ENCODE measurements at regions not wholly inside any gene's neighbourhood (a gene's known extent, or its start where the extent isn't known, plus 50 kb on each side); places are given as distances from the start of the nearest gene placed in this dataset.

DNA sequence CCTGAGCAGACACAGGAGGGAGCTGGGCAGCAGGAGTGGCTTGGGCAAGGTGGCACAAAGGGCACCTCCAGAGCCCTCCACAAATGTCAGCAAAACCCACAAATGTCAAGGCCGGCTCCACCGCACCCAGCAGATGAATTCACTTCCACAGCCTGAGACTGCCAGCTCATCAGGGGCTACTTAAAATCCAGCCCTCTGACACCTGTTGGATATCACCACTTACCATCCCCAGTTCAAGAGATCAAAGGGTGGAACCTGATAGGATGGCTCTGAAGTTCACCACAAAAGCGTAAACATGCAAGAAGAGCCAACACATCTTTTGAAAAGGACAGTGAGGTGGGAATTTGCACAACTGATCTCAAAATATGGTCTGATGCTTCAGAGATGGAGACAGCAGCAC is 168.6 kb upstream of the GRK3 start (continued):
- TF ChIP-seq, protein P1, sequence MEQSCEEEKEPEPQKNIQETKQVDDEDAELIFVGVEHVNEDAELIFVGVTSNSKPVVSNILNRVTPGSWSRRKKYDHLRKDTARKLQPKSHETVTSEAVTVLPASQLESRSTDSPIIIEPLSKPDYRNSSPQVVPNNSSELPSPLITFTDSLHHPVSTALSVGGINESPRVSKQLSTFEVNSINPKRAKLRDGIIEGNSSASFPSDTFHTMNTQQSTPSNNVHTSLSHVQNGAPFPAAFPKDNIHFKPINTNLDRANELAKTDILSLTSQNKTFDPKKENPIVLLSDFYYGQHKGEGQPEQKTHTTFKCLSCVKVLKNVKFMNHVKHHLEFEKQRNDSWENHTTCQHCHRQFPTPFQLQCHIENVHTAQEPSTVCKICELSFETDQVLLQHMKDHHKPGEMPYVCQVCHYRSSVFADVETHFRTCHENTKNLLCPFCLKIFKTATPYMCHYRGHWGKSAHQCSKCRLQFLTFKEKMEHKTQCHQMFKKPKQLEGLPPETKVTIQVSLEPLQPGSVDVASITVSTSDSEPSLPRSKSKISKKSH (CRISPR knock-in tag; IDR thresholded peaks at IDR 0.05; ENCODE audit: borderline replicate concordance), result no peak
- TF ChIP-seq, protein P2, sequence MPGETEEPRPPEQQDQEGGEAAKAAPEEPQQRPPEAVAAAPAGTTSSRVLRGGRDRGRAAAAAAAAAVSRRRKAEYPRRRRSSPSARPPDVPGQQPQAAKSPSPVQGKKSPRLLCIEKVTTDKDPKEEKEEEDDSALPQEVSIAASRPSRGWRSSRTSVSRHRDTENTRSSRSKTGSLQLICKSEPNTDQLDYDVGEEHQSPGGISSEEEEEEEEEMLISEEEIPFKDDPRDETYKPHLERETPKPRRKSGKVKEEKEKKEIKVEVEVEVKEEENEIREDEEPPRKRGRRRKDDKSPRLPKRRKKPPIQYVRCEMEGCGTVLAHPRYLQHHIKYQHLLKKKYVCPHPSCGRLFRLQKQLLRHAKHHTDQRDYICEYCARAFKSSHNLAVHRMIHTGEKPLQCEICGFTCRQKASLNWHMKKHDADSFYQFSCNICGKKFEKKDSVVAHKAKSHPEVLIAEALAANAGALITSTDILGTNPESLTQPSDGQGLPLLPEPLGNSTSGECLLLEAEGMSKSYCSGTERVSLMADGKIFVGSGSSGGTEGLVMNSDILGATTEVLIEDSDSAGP (CRISPR knock-in tag; IDR thresholded peaks at IDR 0.05; ENCODE audit: borderline replicate concordance), result no peak
- TF ChIP-seq SIX4 (CRISPR knock-in tag; IDR thresholded peaks at IDR 0.05) (peak; percentile 81), CBX2 (IDR thresholded peaks at IDR 0.05; ENCODE audit: low read depth, low read length) (no peak), CBX2 (CRISPR knock-in tag; IDR thresholded peaks at IDR 0.05; ENCODE audit: low read depth) (no peak), ATF7 (IDR thresholded peaks at IDR 0.05) (no peak), ATF7 (CRISPR knock-in tag; IDR thresholded peaks at IDR 0.05) (no peak), ZNF558 (CRISPR knock-in tag; IDR thresholded peaks at IDR 0.05; ENCODE audit: borderline replicate concordance) (no peak), NCOA1 (CRISPR knock-in tag; IDR thresholded peaks at IDR 0.05) (no peak), FOXM1 (CRISPR knock-in tag; IDR thresholded peaks at IDR 0.05) (no peak), CHD2 (IDR thresholded peaks at IDR 0.05; ENCODE audit: low read depth, low read length) (no peak), SIX1 (CRISPR knock-in tag; IDR thresholded peaks at IDR 0.05; ENCODE audit: borderline replicate concordance) (peak; percentile 91), FLYWCH1 (CRISPR knock-in tag; IDR thresholded peaks at IDR 0.05) (no peak), ADNP (CRISPR knock-in tag; IDR thresholded peaks at IDR 0.05) (no peak), CEBPB (IDR thresholded peaks at IDR 0.05; ENCODE audit: borderline replicate concordance, low read depth, low read length) (no peak), TGIF2 (CRISPR knock-in tag; IDR thresholded peaks at IDR 0.05) (peak; percentile 28; the same call in 1 of the 2 replicates), ARNT (IDR thresholded peaks at IDR 0.05) (no peak), RELA (CRISPR knock-in tag; IDR thresholded peaks at IDR 0.05) (no peak), ZSCAN20 (CRISPR knock-in tag; IDR thresholded peaks at IDR 0.05; ENCODE audit: borderline replicate concordance) (no peak), XBP1 (CRISPR knock-in tag; IDR thresholded peaks at IDR 0.05) (no peak)
- TF ChIP-seq, protein P3, sequence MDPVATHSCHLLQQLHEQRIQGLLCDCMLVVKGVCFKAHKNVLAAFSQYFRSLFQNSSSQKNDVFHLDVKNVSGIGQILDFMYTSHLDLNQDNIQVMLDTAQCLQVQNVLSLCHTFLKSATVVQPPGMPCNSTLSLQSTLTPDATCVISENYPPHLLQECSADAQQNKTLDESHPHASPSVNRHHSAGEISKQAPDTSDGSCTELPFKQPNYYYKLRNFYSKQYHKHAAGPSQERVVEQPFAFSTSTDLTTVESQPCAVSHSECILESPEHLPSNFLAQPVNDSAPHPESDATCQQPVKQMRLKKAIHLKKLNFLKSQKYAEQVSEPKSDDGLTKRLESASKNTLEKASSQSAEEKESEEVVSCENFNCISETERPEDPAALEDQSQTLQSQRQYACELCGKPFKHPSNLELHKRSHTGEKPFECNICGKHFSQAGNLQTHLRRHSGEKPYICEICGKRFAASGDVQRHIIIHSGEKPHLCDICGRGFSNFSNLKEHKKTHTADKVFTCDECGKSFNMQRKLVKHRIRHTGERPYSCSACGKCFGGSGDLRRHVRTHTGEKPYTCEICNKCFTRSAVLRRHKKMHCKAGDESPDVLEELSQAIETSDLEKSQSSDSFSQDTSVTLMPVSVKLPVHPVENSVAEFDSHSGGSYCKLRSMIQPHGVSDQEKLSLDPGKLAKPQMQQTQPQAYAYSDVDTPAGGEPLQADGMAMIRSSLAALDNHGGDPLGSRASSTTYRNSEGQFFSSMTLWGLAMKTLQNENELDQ (CRISPR knock-in tag; IDR thresholded peaks at IDR 0.05; ENCODE audit: borderline replicate concordance), result no peak
- TF ChIP-seq, protein P4, sequence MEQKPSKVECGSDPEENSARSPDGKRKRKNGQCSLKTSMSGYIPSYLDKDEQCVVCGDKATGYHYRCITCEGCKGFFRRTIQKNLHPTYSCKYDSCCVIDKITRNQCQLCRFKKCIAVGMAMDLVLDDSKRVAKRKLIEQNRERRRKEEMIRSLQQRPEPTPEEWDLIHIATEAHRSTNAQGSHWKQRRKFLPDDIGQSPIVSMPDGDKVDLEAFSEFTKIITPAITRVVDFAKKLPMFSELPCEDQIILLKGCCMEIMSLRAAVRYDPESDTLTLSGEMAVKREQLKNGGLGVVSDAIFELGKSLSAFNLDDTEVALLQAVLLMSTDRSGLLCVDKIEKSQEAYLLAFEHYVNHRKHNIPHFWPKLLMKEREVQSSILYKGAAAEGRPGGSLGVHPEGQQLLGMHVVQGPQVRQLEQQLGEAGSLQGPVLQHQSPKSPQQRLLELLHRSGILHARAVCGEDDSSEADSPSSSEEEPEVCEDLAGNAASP (CRISPR knock-in tag; IDR thresholded peaks at IDR 0.05; ENCODE audit: borderline replicate concordance), result peak; percentile 53; the same call in 1 of the 2 replicates
- TF ChIP-seq, protein P5, sequence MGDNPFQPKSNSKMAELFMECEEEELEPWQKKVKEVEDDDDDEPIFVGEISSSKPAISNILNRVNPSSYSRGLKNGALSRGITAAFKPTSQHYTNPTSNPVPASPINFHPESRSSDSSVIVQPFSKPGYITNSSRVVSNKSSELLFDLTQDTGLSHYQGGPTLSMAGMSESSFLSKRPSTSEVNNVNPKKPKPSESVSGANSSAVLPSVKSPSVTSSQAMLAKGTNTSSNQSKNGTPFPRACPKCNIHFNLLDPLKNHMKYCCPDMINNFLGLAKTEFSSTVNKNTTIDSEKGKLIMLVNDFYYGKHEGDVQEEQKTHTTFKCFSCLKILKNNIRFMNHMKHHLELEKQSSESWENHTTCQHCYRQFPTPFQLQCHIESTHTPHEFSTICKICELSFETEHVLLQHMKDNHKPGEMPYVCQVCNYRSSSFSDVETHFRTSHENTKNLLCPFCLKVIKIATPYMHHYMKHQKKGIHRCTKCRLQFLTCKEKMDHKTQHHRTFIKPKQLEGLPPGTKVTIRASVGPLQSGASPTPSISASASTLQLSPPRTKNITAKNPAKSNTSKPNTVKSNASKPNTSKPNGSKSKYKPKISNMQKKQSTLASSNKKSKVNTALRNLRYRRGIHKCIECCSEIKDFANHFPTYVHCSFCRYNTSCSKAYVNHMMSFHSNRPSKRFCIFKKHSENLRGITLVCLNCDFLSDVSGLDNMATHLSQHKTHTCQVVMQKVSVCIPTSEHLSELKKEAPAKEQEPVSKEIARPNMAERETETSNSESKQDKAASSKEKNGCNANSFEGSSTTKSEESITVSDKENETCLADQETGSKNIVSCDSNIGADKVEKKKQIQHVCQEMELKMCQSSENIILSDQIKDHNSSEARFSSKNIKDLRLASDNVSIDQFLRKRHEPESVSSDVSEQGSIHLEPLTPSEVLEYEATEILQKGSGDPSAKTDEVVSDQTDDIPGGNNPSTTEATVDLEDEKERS (CRISPR knock-in tag; IDR thresholded peaks at IDR 0.05), result no peak

All from HepG2 (cell line).